A673 (cell line): ENCODE measurements at regions not wholly inside any gene's neighbourhood (a gene's known extent, or its start where the extent isn't known, plus 50 kb on each side); places are given as distances from the start of the nearest gene placed in this dataset.

ENCODE experiments used
- CTCF ChIP-seq: fragments of 300-800, 200-600 bp; sonication (generic); conservative IDR thresholded peaks from 2 replicates; pipeline ENCODE4 v1.5.1; 2017; ENCODE audit warnings: low read depth, mild to moderate bottlenecking, antibody characterized with exemption, low read length, moderate library complexity, mixed read lengths
- EZH2 ChIP-seq: fragments of 200-600 bp; sonication (generic); IDR thresholded peaks from 2 replicates; pipeline ENCODE4 v1.6.1; 2017; ENCODE audit warnings: borderline replicate concordance, low read depth, mild to moderate bottlenecking, mixed read lengths, antibody characterized with exemption, low read length; ENCODE audit not compliant: poor library complexity, severe bottlenecking

- TF ChIP-seq CTCF, result no peak
- no peak for TF ChIP-seq EZH2
Observed at GRCh38 chr3:165658027-165658426, 179.2 kb downstream of the BCHE start.
